TTC549 (cell line): ENCODE measurements at regions not wholly inside any gene's neighbourhood (a gene's known extent, or its start where the extent isn't known, plus 50 kb on each side); places are given as distances from the start of the nearest gene placed in this dataset.
"Not testable (repeated sequence)": the region's sequence is repeated elsewhere in the genome, so short reads cannot be mapped to it uniquely, and the experiment has no call there.

Experiments used
- FAIRE-seq: peaks from 2 replicates; lab custom pipeline; 2012; peaks lifted over from hg19 to GRCh38; lab: Jason Lieb, UNC

GRCh38 chr9:25857147-25857546 is 178.9 kb upstream of the TUSC1 start:
- FAIRE-seq = no peak

GRCh38 chr9:25850803-25851202 is 172.6 kb upstream of the TUSC1 start:
- FAIRE-seq = no peak

- FAIRE-seq = no peak
Measured at GRCh38 chr9:25845867-25846266, 167.6 kb upstream of the TUSC1 start.

DNA sequence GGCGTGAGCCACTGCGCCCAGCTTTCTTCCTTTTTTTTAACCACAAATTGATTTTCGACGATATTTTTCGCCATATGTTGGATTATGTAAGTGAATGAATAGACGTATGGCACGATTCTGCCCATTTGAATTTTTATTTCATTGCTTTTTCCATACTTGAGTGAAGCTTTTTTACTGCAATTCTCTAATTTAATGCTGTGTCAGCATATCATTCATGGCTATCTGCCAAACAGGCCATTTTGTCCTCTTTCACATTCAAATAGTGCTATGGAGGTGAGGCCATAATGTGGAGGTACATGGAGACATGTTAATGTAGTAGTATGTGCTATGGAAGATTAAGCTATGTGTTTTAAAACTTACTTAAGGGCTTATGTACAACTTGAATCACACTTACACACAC is 152.1 kb upstream of the TUSC1 start:
- FAIRE-seq = no peak

DNA sequence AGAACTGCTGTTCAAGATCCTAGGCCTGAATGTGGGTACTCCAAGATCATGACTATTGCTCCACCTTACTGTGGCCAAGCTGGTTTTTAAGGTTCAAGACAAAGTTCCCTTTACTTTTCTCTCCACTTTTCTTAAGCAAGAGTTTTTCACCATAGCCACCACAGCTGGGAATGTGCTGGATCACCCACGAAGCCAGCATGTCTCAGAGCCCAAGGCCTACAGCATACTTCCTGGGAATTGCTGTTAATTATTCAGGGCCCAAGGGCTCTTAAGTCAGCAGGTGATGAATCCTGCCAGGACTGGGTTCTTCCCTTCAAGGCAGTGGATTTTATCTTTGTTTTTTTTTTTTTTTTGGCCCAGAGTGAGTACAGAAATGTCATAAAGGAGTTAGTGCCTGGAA is 149.4 kb upstream of the TUSC1 start:
- no peak for FAIRE-seq

- FAIRE-seq = no peak
Measured at GRCh38 chr9:25816439-25816838, 138.2 kb upstream of the TUSC1 start.

- FAIRE-seq = no peak
Measured at GRCh38 chr9:25814023-25814422, 135.8 kb upstream of the TUSC1 start.

GRCh38 chr9:25813478-25813877 is 135.2 kb upstream of the TUSC1 start:
- FAIRE-seq = no peak

DNA sequence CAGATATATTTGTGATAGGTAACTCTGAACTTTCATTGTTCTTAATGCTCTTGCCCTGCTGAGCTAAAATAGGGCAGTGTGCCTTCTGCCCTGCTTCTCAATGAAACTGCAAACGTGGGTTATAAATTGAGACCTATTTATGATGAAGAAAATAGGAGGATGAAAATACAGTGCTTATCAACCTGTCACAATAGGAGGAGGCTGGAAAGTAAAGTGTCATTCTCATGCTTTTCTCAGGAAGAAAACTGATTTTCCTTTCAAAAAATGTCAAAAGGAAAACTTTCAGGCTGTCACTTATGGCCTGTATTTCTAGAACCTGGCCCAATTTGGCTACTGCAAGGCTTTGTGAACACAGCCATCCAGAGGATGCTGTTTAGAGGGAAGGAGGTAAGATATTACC is 130.3 kb upstream of the TUSC1 start:
- no peak for FAIRE-seq

- FAIRE-seq = no peak
Measured at GRCh38 chr9:25804856-25805255, 126.6 kb upstream of the TUSC1 start.

DNA sequence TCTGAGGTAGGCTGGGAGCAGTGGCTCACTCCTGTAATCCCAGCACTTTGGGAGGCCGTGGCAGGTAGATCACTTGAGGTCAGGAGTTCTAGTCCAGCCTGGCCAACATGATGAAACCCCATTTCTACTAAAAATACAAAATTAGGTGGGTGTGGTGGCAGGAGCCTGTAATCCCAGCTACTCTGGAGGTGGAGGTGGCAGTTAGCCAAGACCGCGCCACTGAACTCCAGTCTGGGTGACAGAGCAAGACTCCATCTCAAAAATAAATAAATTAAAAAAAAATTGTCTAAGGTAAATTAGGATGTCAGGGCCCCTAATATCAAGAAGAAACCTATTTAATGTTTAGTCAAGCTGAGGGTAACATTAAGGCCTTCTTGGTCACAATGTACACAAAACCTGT is 123.7 kb upstream of the TUSC1 start:
- not testable (repeated sequence) for FAIRE-seq

- FAIRE-seq = no peak
Measured at GRCh38 chr9:25773805-25774204, 95.6 kb upstream of the TUSC1 start.

GRCh38 chr9:25755951-25756350 is 77.7 kb upstream of the TUSC1 start:
- no peak for FAIRE-seq

GRCh38 chr9:25752398-25752797 is 74.2 kb upstream of the TUSC1 start:
- FAIRE-seq = no peak

DNA sequence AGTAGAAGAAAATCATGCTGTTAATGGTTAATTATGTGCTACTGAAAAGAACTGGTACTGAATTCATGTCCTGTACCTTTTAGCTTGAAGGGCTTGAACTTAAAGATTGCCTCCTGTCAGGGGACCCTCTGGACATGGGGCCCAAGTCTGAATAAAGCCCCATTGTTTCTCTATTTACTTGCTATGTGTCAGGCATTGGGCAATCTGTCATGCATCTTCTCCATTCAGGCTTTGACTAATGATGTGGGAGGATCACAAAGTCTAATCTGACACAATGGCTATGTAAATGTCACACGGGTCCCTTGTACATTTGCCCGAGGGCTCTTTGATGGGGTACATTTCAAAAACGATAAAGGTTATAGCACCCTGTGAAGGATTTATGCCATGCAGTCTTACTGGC is 64.0 kb upstream of the TUSC1 start:
- FAIRE-seq = no peak

DNA sequence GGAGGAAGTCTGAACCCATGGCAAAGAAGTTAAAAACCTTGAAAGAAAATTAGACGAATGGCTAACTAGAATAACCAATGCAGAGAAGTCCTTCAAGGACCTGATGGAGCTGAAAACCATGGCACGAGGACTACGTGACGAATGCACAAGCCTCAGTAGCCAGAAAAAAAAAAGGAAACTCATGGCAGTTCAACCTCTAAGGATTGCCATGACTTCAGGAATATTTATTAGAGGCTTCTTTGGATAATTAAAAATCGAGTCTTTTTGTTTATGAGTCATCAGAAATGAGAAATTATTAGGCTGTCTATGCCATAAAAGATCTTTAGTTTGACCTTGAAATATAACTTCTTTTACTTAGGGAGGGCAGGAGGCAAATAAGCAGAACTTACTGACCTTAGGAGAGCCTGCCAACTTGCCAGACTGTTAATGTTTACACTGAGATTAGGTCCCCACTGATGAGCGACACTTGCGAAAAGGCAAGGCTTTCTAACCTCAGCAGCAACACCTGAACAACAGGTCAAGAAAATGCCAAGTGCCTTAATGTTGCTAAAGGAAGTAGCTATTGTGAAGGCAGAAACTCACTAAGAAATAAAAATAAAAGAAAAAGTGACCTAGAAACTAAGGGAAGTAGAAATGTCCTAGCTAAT is 55.2 kb upstream of the TUSC1 start:
- no peak for FAIRE-seq

- not testable (repeated sequence) for FAIRE-seq
Measured at GRCh38 chr9:25731895-25732794, 53.9 kb upstream of the TUSC1 start.
